ENCODE measurements at regions not wholly inside any gene's neighbourhood (a gene's known extent, or its start where the extent isn't known, plus 50 kb on each side); places are given as distances from the start of the nearest gene placed in this dataset.

- TF ChIP-seq, protein P1, sequence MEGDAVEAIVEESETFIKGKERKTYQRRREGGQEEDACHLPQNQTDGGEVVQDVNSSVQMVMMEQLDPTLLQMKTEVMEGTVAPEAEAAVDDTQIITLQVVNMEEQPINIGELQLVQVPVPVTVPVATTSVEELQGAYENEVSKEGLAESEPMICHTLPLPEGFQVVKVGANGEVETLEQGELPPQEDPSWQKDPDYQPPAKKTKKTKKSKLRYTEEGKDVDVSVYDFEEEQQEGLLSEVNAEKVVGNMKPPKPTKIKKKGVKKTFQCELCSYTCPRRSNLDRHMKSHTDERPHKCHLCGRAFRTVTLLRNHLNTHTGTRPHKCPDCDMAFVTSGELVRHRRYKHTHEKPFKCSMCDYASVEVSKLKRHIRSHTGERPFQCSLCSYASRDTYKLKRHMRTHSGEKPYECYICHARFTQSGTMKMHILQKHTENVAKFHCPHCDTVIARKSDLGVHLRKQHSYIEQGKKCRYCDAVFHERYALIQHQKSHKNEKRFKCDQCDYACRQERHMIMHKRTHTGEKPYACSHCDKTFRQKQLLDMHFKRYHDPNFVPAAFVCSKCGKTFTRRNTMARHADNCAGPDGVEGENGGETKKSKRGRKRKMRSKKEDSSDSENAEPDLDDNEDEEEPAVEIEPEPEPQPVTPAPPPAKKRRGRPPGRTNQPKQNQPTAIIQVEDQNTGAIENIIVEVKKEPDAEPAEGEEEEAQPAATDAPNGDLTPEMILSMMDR (IDR thresholded peaks at IDR 0.05; ENCODE audit: insufficient read depth, low read depth, low read length) = no peak
- no peak for TF ChIP-seq EZH2 (IDR thresholded peaks at IDR 0.05; ENCODE audit: insufficient read depth, low read length)
These were observed 184.7 kb upstream of the ARGLU1 start for GRCh38 chr13:106752584-106753170.

Data from astrocyte (in vitro differentiated cells and primary cell).